ENCODE measurements at regions not wholly inside any gene's neighbourhood (a gene's known extent, or its start where the extent isn't known, plus 50 kb on each side); places are given as distances from the start of the nearest gene placed in this dataset.

- TF ChIP-seq CTCF (conservative IDR thresholded peaks at IDR 0.05) (no peak), EZH2 (IDR thresholded peaks at IDR 0.05; ENCODE audit: low read depth) (no peak)
Observed at GRCh38 chr10:113362645-113363091, 190.2 kb upstream of the HABP2 start.

Measured in PC-9 (cell line).